Heart right ventricle (tissue), 16 donors: ENCODE measurements at regions not wholly inside any gene's neighbourhood (a gene's known extent, or its start where the extent isn't known, plus 50 kb on each side); places are given as distances from the start of the nearest gene placed in this dataset.
A peak's percentile ranks its signal among the peaks of the same experiment; 100 is the strongest.
"Not testable (repeated sequence)": the region's sequence is repeated elsewhere in the genome, so short reads cannot be mapped to it uniquely, and the experiment has no call there.

ENCODE experiments used
- ATAC-seq, 8 donors: fragments of 200-7000 bp; cut with Tn5 transposase; one replicate each; pipeline ENCODE4 v1.9.1; 2020; ENCODE audit warnings: mild to moderate bottlenecking in 8 of 8, moderate library complexity in 8 of 8, moderate number of reproducible peaks in 1 of 8
- DNase-seq, 2 donors: peaks; one replicate each; pipeline ENCODE4 v3.0.0-alpha.2; 2020
- H3K27ac ChIP-seq, 10 donors: fragments of 200-600 bp; sonication (generic) in 2 of 10; one replicate each; pipeline versions ENCODE4 v1.5.0 to v1.8.0; 2020 to 2022; ENCODE audit warnings: mild to moderate bottlenecking in 3 of 10
- H3K27me3 ChIP-seq, 7 donors: fragments of 200-600 bp; one replicate each; pipeline ENCODE4 v1.8.0; 2021 to 2022; ENCODE audit warnings: mild to moderate bottlenecking in 2 of 7
- H3K36me3 ChIP-seq, 9 donors: fragments of 200-600 bp; sonication (generic) in 1 of 9; one replicate each; pipeline versions ENCODE4 v1.5.0 to v1.8.0; 2020 to 2022; ENCODE audit warnings: mild to moderate bottlenecking in 2 of 9
- H3K4me1 ChIP-seq, 9 donors: fragments of 200-600 bp; sonication (generic) in 1 of 9; one replicate each; pipeline versions ENCODE4 v1.5.0 to v1.8.0; 2020 to 2022; ENCODE audit warnings: mild to moderate bottlenecking in 4 of 9
- H3K4me3 ChIP-seq, 10 donors: fragments of 200-600 bp; sonication (generic) in 2 of 10; one replicate each; pipeline versions ENCODE4 v1.5.0 to v1.8.0; 2020 to 2022; ENCODE audit warnings: mild to moderate bottlenecking in 7 of 10, moderate library complexity in 2 of 10
- H3K9me3 ChIP-seq, 11 donors: fragments of 200-600 bp in 10 of 11; sonication (generic) in 2 of 11; one replicate each; pipeline versions ENCODE4 v1.5.0 to v1.8.0; 2013 to 2022; ENCODE audit warnings: mild to moderate bottlenecking in 2 of 11, control low read depth in 1 of 11, moderate library complexity in 1 of 11
- CTCF ChIP-seq, 9 donors: fragments of 200-600 bp; sonication (generic) in 2 of 9; IDR thresholded peaks; one replicate each; pipeline versions ENCODE4 v1.5.0 to v1.8.0; 2021 to 2022; ENCODE audit warnings: antibody characterized with exemption in 9 of 9, mild to moderate bottlenecking in 5 of 9, moderate library complexity in 1 of 9
- WGBS, 2 donors: extraction: QIAGEN DNeasy Blood & Tissue Kit; methylation state at CpG; one replicate each; pipeline ENCODE4 v1.1.7; 2013; ENCODE audit warnings: inconsistent platforms in 1 of 2; 5-methylcytosine and 5-hydroxymethylcytosine counted together
- intact Hi-C, 10 donors: fragments of 100-400 bp; cut with DNase I; formaldehyde crosslinking; loops; one replicate each; pipeline versions ENCODE4 v1.11.1 to v1.14.2; 2022
- donor health status: Arrhythmogenic right ventricular cardiomyopathy.
- donor health status: ischemic (EF 13 %, LVEDD 7.1; RV severe dilation, severe dysfunction).
- donor health status: healthy with polysubstance abuse.
- donor health status: DM: no; HTN: yes; CAD: no.
- donor health status: DM: no; HTN: no; CAD: no.
- donor health status: ischemic (EF 25% LVEDD 6.9; RV normal size, moderate dysfunction).
- donor health status: ischemic (EF 25% LVEDD 5.7; RV mildly dilated, moderate dysfunction).
- donor health status: healthy.
- donor health status: DM: yes; HTN: yes; CAD: no.
- donor health status: Ischemic cardiomyopathy.
- donor health status: ischemic (EF 35%, LVEDD 5.7; RV mildly dilated, moderate dysfunction).
- donor health status: nonischemic (EF 11% LVEDD 7.7; RV severe dilation, severe dysfunction).
- donor health status: DM: yes; HTN: yes; CAD: no.
- donor health status: PGD.
- donor health status: ischemic (EF 29% LVEDD 5.4; RV normal size, mild dysfunction).
- donor health status: nonischemic (EF 23%, LVEDD 6.1; RV moderate dilation, normal function).

GRCh38 chr1:176379626-176380339 is 83.2 kb upstream of the PAPPA2 start:
- TF ChIP-seq CTCF (IDR thresholded peaks at IDR 0.05): no peak
- H3K9me3 ChIP-seq: no peaks in the 10 kb centered on the region
- no peak overlapping the region for H3K4me3 ChIP-seq
- no peaks in the 10 kb centered on the region for H3K36me3 ChIP-seq
- H3K27ac ChIP-seq: no peak overlapping the region
- intact Hi-C loops: loop anchor here (5.0 to 10.0 kb wide), 14 partner anchors 85 to 505 kb away; partner anchors contain the start of gene PAPPA2 (in 1 of the 10)
- no peaks in the 10 kb centered on the region for H3K27me3 ChIP-seq
- no peaks in the 10 kb centered on the region for H3K4me1 ChIP-seq
- ATAC-seq (peak in 1 of 8 donors; percentile 68), DNase-seq (no peak)
- 54 to 83% methylated on average over 5 of the region's 5 CpGs for WGBS, 2 donors

- Histone ChIP-seq H3K36me3 (no peaks in the 10 kb centered on the region), H3K27ac (no peak overlapping the region), H3K4me1 (peaks cover 0 to 4% (median 0%) of the 10 kb centered on the region in 9 donors), H3K27me3 (no peaks in the 10 kb centered on the region), H3K4me3 (no peak overlapping the region), H3K9me3 (no peaks in the 10 kb centered on the region)
- DNase-seq: peak; percentile 66
- ATAC-seq: peak in 6 of 8 donors; percentile 63 to 70 (median 66)
- TF ChIP-seq CTCF (IDR thresholded peaks at IDR 0.05): peak; percentile 56 to 88 (median 84)
- intact Hi-C loops: loop anchor here (1.0 to 10.0 kb wide), 18 partner anchors 90 to 510 kb away; partner anchors contain the start of gene PAPPA2 (in 1 of the 10)
- 19% methylated on average over 7 of the region's 7 CpGs for WGBS, 2 donors
Measured at GRCh38 chr1:176374967-176375569, 87.9 kb upstream of the PAPPA2 start.

- DNase-seq (no peak), ATAC-seq (no peak)
- Histone ChIP-seq H3K4me3 (no peak overlapping the region), H3K27ac (no peak overlapping the region), H3K36me3 (no peaks in the 10 kb centered on the region), H3K9me3 (peaks cover 0 to 5% (median 0%) of the 10 kb centered on the region in 11 donors), H3K4me1 (no peaks in the 10 kb centered on the region), H3K27me3 (no peaks in the 10 kb centered on the region)
- WGBS, 2 donors: 50 to 57% methylated on average over 7 of the region's 7 CpGs
- intact Hi-C loops: no loop called here
- no peak for TF ChIP-seq CTCF (IDR thresholded peaks at IDR 0.05)
Measured at GRCh38 chr1:176364236-176364905, 98.6 kb upstream of the PAPPA2 start.

- H3K4me1 ChIP-seq, H3K36me3 ChIP-seq, ATAC-seq, DNase-seq, H3K4me3 ChIP-seq, H3K27me3 ChIP-seq, intact Hi-C loops, H3K27ac ChIP-seq: not testable (repeated sequence)
- H3K9me3 ChIP-seq: peaks cover 0 to 46% (median 13%) of the 10 kb centered on the region in 11 donors
- 93 to 94% methylated on average over 28 to 37 of the region's 42 CpGs for WGBS, 2 donors
Measured at GRCh38 chr1:176349135-176349715, 113.8 kb upstream of the PAPPA2 start.
